H1 (cell line): ENCODE measurements at regions not wholly inside any gene's neighbourhood (a gene's known extent, or its start where the extent isn't known, plus 50 kb on each side); places are given as distances from the start of the nearest gene placed in this dataset.

ENCODE experiments used
- CTCF ChIA-PET: fragments of 300-600 bp; sonication (Branson Sonifier 250); formaldehyde crosslinking; loops from one replicate; lab custom pipeline; 2021; ENCODE audit not compliant: partially characterized antibody; lab: Charles Lee
- POLR2A ChIA-PET: fragments of 300-600 bp; sonication (Branson Sonifier 250); formaldehyde crosslinking; loops from one replicate; lab custom pipeline; 2021; ENCODE audit warnings: inconsistent platforms; ENCODE audit not compliant: partially characterized antibody; lab: Charles Lee
- DNase-seq, 2 experiments: peaks; one replicate each; pipeline versions ENCODE4 v3.0.0 to v3.0.0-alpha.2; 2010 to 2022; ENCODE audit warnings: low spot score in 2 of 2, low read depth in 1 of 2, mixed read lengths in 1 of 2
- FAIRE-seq: peaks from 2 replicates; lab custom pipeline; 2011; peaks lifted over from hg19 to GRCh38; lab: Jason Lieb, UNC
- H2AFZ ChIP-seq: 2 replicates; pipeline ENCODE4 v1.8.1; 2012; ENCODE audit warnings: low read length, inconsistent platforms
- H2AK5ac ChIP-seq: 2 replicates; pipeline ENCODE4 v1.6.1; 2013; ENCODE audit warnings: low read depth, low read length
- H2BK120ac ChIP-seq: replicated peaks from 2 replicates; pipeline ENCODE3; 2013; ENCODE audit warnings: low read depth, low read length, inconsistent platforms
- H2BK12ac ChIP-seq: 2 replicates; pipeline ENCODE4 v1.6.1; 2013; ENCODE audit warnings: low read depth, low read length
- H2BK15ac ChIP-seq: 2 replicates; pipeline ENCODE4 v1.6.1; 2013; ENCODE audit warnings: low read length
- H2BK20ac ChIP-seq: 2 replicates; pipeline ENCODE4 v1.6.1; 2013; ENCODE audit warnings: low read length
- H2BK5ac ChIP-seq: 2 replicates; pipeline ENCODE4 v1.6.1; 2013; ENCODE audit warnings: low read depth, low read length
- H3K14ac ChIP-seq: 2 replicates; pipeline ENCODE4 v1.6.1; 2013; ENCODE audit warnings: inconsistent platforms; ENCODE audit not compliant: insufficient read length
- H3K18ac ChIP-seq: 2 replicates; pipeline ENCODE4 v1.6.1; 2013; ENCODE audit warnings: low read length; ENCODE audit errors: extremely low read depth
- H3K23ac ChIP-seq: 2 replicates; pipeline ENCODE4 v1.6.1; 2013; ENCODE audit warnings: inconsistent platforms; ENCODE audit not compliant: insufficient read length
- H3K23me2 ChIP-seq: 2 replicates; pipeline ENCODE4 v1.6.1; 2013; ENCODE audit warnings: low read depth, low read length
- H3K27ac ChIP-seq: 2 replicates; pipeline ENCODE4 v1.6.1; 2011; ENCODE audit warnings: low read depth, low read length, inconsistent platforms
- H3K27me3 ChIP-seq, 4 experiments: replicated peaks in 1 of 4; 1 replicate in 1 of 4; 2 replicates in 3 of 4; pipeline versions ENCODE4 v1.6.1 to v1.8.1; 2011 to 2013; ENCODE audit warnings: low read length in 3 of 4, mild to moderate bottlenecking in 3 of 4, inconsistent platforms in 2 of 4, mixed read lengths in 2 of 4, moderate library complexity in 1 of 4; ENCODE audit not compliant: control insufficient read depth in 3 of 4, insufficient read depth in 3 of 4; ENCODE audit errors: extremely low read depth in 1 of 4
- H3K36me3 ChIP-seq, 4 experiments: 2 replicates each; pipeline versions ENCODE4 v1.6.1 to v1.8.1; 2011 to 2013; ENCODE audit warnings: mild to moderate bottlenecking in 4 of 4, low read length in 3 of 4, moderate library complexity in 2 of 4, control low read depth in 1 of 4, inconsistent platforms in 1 of 4; ENCODE audit not compliant: insufficient read depth in 4 of 4, control insufficient read depth in 2 of 4
- H3K4ac ChIP-seq: replicated peaks from 2 replicates; pipeline ENCODE3; 2013; ENCODE audit warnings: low read length, low read depth, mixed read lengths, inconsistent platforms; ENCODE audit not compliant: insufficient read length
- H3K4me1 ChIP-seq, 4 experiments: replicated peaks in 1 of 4; 1 replicate in 1 of 4; 2 replicates in 3 of 4; pipeline versions ENCODE4 v1.6.1 to v1.8.1; 2011 to 2013; ENCODE audit warnings: low read length in 3 of 4, inconsistent platforms in 2 of 4, mixed read lengths in 1 of 4; ENCODE audit not compliant: insufficient read depth in 4 of 4, control insufficient read depth in 3 of 4
- H3K4me2 ChIP-seq, 2 experiments: 2 replicates each; pipeline versions ENCODE4 v1.6.1 to v1.8.1; 2011 to 2013; ENCODE audit warnings: low read depth in 2 of 2, low read length in 2 of 2, control low read depth in 1 of 2, inconsistent platforms in 1 of 2, mild to moderate bottlenecking in 1 of 2; ENCODE audit not compliant: insufficient read depth in 1 of 2
- H3K4me3 ChIP-seq, 4 experiments: fragments of 200-600, 300-600 bp in 1 of 4; sonication (generic), shearing (Covaris generic), sonication (Bioruptor Twin) in 1 of 4; 2 replicates each; pipeline versions ENCODE4 v1.5.1 to v1.8.1; 2011 to 2016; ENCODE audit warnings: low read length in 4 of 4, low read depth in 3 of 4, control low read depth in 2 of 4, inconsistent platforms in 2 of 4, mild to moderate bottlenecking in 2 of 4, mixed read lengths in 1 of 4, moderate library complexity in 1 of 4; ENCODE audit not compliant: insufficient read depth in 2 of 4; ENCODE audit errors: extremely low read depth in 1 of 4
- H3K56ac ChIP-seq: replicated peaks from 2 replicates; pipeline ENCODE3; 2013; ENCODE audit warnings: low read depth, mild to moderate bottlenecking, mixed read lengths, low read length, inconsistent platforms; ENCODE audit not compliant: insufficient read length
- H3K79me1 ChIP-seq: 2 replicates; pipeline ENCODE4 v1.6.1; 2013; ENCODE audit warnings: low read depth, low read length, control low read depth
- H3K79me2 ChIP-seq, 2 experiments: 2 replicates each; pipeline versions ENCODE4 v1.6.1 to v1.8.1; 2012 to 2013; ENCODE audit warnings: low read length in 2 of 2, mild to moderate bottlenecking in 2 of 2, inconsistent platforms in 1 of 2; ENCODE audit not compliant: insufficient read depth in 2 of 2, control insufficient read depth in 1 of 2
- H3K9ac ChIP-seq, 4 experiments: replicated peaks in 1 of 4; 1 replicate in 1 of 4; 2 replicates in 3 of 4; pipeline versions ENCODE4 v1.6.1 to v1.8.1; 2011 to 2013; ENCODE audit warnings: low read depth in 3 of 4, low read length in 3 of 4, control low read depth in 2 of 4, mild to moderate bottlenecking in 2 of 4, moderate library complexity in 2 of 4, inconsistent platforms in 1 of 4; ENCODE audit errors: extremely low read depth in 1 of 4
- H3K9me3 ChIP-seq, 2 experiments: 2 replicates each; pipeline versions ENCODE4 v1.6.1 to v1.8.1; 2012 to 2013; ENCODE audit warnings: mild to moderate bottlenecking in 2 of 2, moderate library complexity in 2 of 2, control low read depth in 1 of 2, inconsistent platforms in 1 of 2, low read depth in 1 of 2, low read length in 1 of 2, mixed read lengths in 1 of 2; ENCODE audit not compliant: insufficient read depth in 2 of 2
- H4K20me1 ChIP-seq, 2 experiments: replicated peaks in 1 of 2; 2 replicates each; pipeline versions ENCODE3 to v1.8.1; 2011 to 2013; ENCODE audit warnings: inconsistent platforms in 2 of 2, low read length in 2 of 2, mild to moderate bottlenecking in 1 of 2; ENCODE audit not compliant: insufficient read depth in 2 of 2, control insufficient read depth in 1 of 2
- H4K5ac ChIP-seq: 2 replicates; pipeline ENCODE4 v1.6.1; 2013; ENCODE audit warnings: low read length, low read depth, mixed read lengths, inconsistent platforms; ENCODE audit not compliant: insufficient read length
- H4K8ac ChIP-seq: 2 replicates; pipeline ENCODE4 v1.8.0; 2013; ENCODE audit warnings: mild to moderate bottlenecking, moderate library complexity, low read length, inconsistent platforms; ENCODE audit not compliant: insufficient read depth; ENCODE audit errors: extremely low read depth
- H4K91ac ChIP-seq: replicated peaks from 2 replicates; pipeline ENCODE3; 2013; ENCODE audit warnings: low read length, mixed read lengths, inconsistent platforms; ENCODE audit not compliant: insufficient read length
- E2F6 ChIP-seq: IDR thresholded peaks from 2 replicates; pipeline ENCODE4 v1.6.1; 2012; ENCODE audit warnings: inconsistent platforms
- EGR1 ChIP-seq: IDR thresholded peaks from 2 replicates; pipeline ENCODE4 v1.6.1; 2011; ENCODE audit warnings: low read depth, low read length, borderline replicate concordance
- EZH2 ChIP-seq: fragments of 200-600 bp; sonication (generic); IDR thresholded peaks from 2 replicates; pipeline ENCODE4 v1.7.1; 2012; ENCODE audit warnings: low read depth, mild to moderate bottlenecking, moderate library complexity, low read length, inconsistent platforms; ENCODE audit not compliant: severe bottlenecking
- POU5F1 ChIP-seq: IDR thresholded peaks from 2 replicates; pipeline ENCODE4 v1.6.1; 2011; ENCODE audit warnings: low read depth, mild to moderate bottlenecking, low read length, moderate library complexity
- WGBS, 2 experiments: shearing (Covaris generic) in 1 of 2; methylation state at CpG; one replicate each; pipeline versions ENCODE4 v1.1.6 to v1.1.7; 2013 to 2015; ENCODE audit warnings: low lambda C conversion rate in 2 of 2, mixed read lengths in 2 of 2, inconsistent platforms in 1 of 2, low coverage in 1 of 2, missing lambda C conversion rate in 1 of 2; ENCODE audit not compliant: insufficient replicate concordance in 2 of 2, insufficient coverage in 1 of 2, insufficient read length in 1 of 2; ENCODE audit errors: extremely low coverage in 1 of 2, missing lambda C conversion rate in 1 of 2; 5-methylcytosine and 5-hydroxymethylcytosine counted together

GRCh38 chr18:22015156-22015555 is 154.2 kb upstream of the GATA6 start:
- H4K20me1 ChIP-seq, result no peaks in the 10 kb centered on the region
- H4K5ac ChIP-seq, result no peak overlapping the region
- H3K23me2 ChIP-seq, result no peaks in the 10 kb centered on the region
- H3K4me1 ChIP-seq, result no peaks in the 10 kb centered on the region
- no peaks in the 10 kb centered on the region for H3K36me3 ChIP-seq
- no peak overlapping the region for H4K91ac ChIP-seq
- H2BK5ac ChIP-seq, result no peak overlapping the region
- H2AK5ac ChIP-seq, result no peak overlapping the region
- no peak overlapping the region for H2AFZ ChIP-seq
- H3K79me2 ChIP-seq, result no peaks in the 10 kb centered on the region
- H3K18ac ChIP-seq, result no peak overlapping the region
- POLR2A ChIA-PET, result no interaction called here
- H3K23ac ChIP-seq, result no peak overlapping the region
- no peak overlapping the region for H2BK15ac ChIP-seq
- H2BK120ac ChIP-seq, result no peak overlapping the region
- FAIRE-seq, result no peak
- H3K4me3 ChIP-seq, result no peak overlapping the region
- TF ChIP-seq EZH2 (no peak), POU5F1 (no peak), EGR1 (no peak), E2F6 (no peak)
- H3K4me2 ChIP-seq, result no peak overlapping the region
- H3K27me3 ChIP-seq, result no peaks in the 10 kb centered on the region
- H3K4ac ChIP-seq, result no peak overlapping the region
- H3K56ac ChIP-seq, result no peak overlapping the region
- H3K9me3 ChIP-seq, result no peaks in the 10 kb centered on the region
- no peak for DNase-seq
- CTCF ChIA-PET, result interaction anchor here (0.7 to 1.2 kb wide), 2 partner anchors 8 to 25 kb away, joined by 3 to 4 read pairs; no protein-coding TSS in a partner anchor
- no peaks in the 10 kb centered on the region for H3K79me1 ChIP-seq
- H3K27ac ChIP-seq, result no peak overlapping the region
- no peak overlapping the region for H2BK12ac ChIP-seq
- H4K8ac ChIP-seq, result no peak overlapping the region
- no peak overlapping the region for H2BK20ac ChIP-seq
- 82 to 100% methylated on average over 1 to 2 of the region's 2 CpGs for WGBS, 2 experiments
- H3K9ac ChIP-seq, result no peak overlapping the region
- H3K14ac ChIP-seq, result no peak overlapping the region
